Tibial nerve (tissue), 4 donors: ENCODE measurements at regions not wholly inside any gene's neighbourhood (a gene's known extent, or its start where the extent isn't known, plus 50 kb on each side); places are given as distances from the start of the nearest gene placed in this dataset.
A peak's percentile ranks its signal among the peaks of the same experiment; 100 is the strongest.
"Not testable (repeated sequence)": the region's sequence is repeated elsewhere in the genome, so short reads cannot be mapped to it uniquely, and the experiment has no call there.

Experiments
- DNase-seq, 2 donors: peaks; one replicate each; pipeline ENCODE4 v3.0.0-alpha.2; 2019; ENCODE audit warnings: low spot score in 2 of 2
- H3K27ac ChIP-seq, 4 donors: fragments of 200-600 bp; sonication (generic) in 3 of 4; one replicate each; pipeline ENCODE4 v1.5.1; 2017 to 2019; ENCODE audit warnings: mild to moderate bottlenecking in 1 of 4
- H3K27me3 ChIP-seq, 2 donors: fragments of 200-600 bp; sonication (generic) in 1 of 2; one replicate each; pipeline versions ENCODE4 v1.5.1 to v1.6.0; 2017 to 2019
- H3K36me3 ChIP-seq, 3 donors: fragments of 200-600 bp; sonication (generic); one replicate each; pipeline ENCODE4 v1.5.1; 2018 to 2019
- H3K4me1 ChIP-seq, 4 donors: fragments of 200-600 bp; sonication (generic) in 3 of 4; one replicate each; pipeline ENCODE4 v1.5.1; 2017 to 2019
- H3K4me3 ChIP-seq, 4 donors: fragments of 200-600 bp; sonication (generic) in 3 of 4; one replicate each; pipeline ENCODE4 v1.5.1; 2017 to 2019; ENCODE audit warnings: mild to moderate bottlenecking in 1 of 4, moderate library complexity in 1 of 4
- H3K9me3 ChIP-seq, 4 donors: fragments of 200-600 bp; sonication (generic) in 3 of 4; one replicate each; pipeline ENCODE4 v1.5.1; 2017 to 2019
- EP300 ChIP-seq, 2 donors: sonication (generic); formaldehyde crosslinking; IDR thresholded peaks; one replicate each; pipeline ENCODE4 v1.6.1; 2017; ENCODE audit warnings: antibody characterized with exemption in 2 of 2, mild to moderate bottlenecking in 1 of 2
- POLR2A ChIP-seq, 2 donors: fragments of 450-650 bp; IDR thresholded peaks; one replicate each; pipeline ENCODE4 v1.6.1; 2017; ENCODE audit warnings: antibody characterized with exemption in 2 of 2, mild to moderate bottlenecking in 2 of 2, moderate library complexity in 2 of 2
- WGBS, 2 donors: methylation state at CpG; one replicate each; pipeline ENCODE4 v1.1.5; 2018; 5-methylcytosine and 5-hydroxymethylcytosine counted together
- TF ChIP-seq, protein P1 (sequence below), 5 experiments: fragments of 200-600 bp in 3 of 5; fragments of 450-650 bp in 2 of 5; sonication (generic) in 3 of 5; IDR thresholded peaks; one replicate each; pipeline ENCODE4 v1.5.1; 2016 to 2019; ENCODE audit warnings: antibody characterized with exemption in 5 of 5, mild to moderate bottlenecking in 3 of 5, moderate library complexity in 2 of 5

GRCh38 chrX:101823236-101823635 is 108.6 kb downstream of the ZMAT1 start:
- DNase-seq = no peak
- Histone ChIP-seq H3K27ac (no peak overlapping the region), H3K9me3 (no peaks in the 10 kb centered on the region), H3K27me3 (peaks cover 0 to 9% of the 10 kb centered on the region in 2 donors), H3K36me3 (no peaks in the 10 kb centered on the region), H3K4me1 (no peaks in the 10 kb centered on the region), H3K4me3 (no peak overlapping the region)
- WGBS, 2 donors = 0 to 42% methylated on average over 1 to 2 of the region's 2 CpGs
- no peak for TF ChIP-seq POLR2A (IDR thresholded peaks at IDR 0.05)
- no peak for TF ChIP-seq EP300 (IDR thresholded peaks at IDR 0.05)

DNA sequence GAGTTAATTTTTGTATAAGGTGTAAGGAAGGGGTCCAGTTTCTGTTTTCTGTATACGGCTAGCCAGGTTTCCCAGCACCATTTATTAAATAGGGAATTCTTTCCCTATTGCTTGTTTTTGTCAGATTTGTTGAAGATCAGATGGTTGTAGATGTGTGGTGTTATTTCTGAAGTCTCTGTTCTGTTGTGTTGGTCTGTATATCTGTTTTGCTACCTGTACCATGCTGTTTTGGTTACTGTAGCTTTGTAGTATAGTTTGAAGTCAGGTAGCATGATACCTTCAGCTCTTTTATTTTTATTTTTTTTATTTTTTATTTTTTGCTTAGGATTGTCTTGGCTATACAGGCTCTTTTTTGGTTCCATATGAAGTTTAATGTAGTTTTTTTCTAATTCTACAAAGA is 114.1 kb downstream of the ZMAT1 start:
- 97 to 100% methylated on average over 1 of the region's 1 CpG for WGBS, 2 donors
- not testable (repeated sequence) for H3K4me1 ChIP-seq, H3K4me3 ChIP-seq, H3K27ac ChIP-seq, H3K9me3 ChIP-seq, H3K27me3 ChIP-seq, H3K36me3 ChIP-seq, DNase-seq

GRCh38 chrX:101813200-101813599 is 118.6 kb downstream of the ZMAT1 start:
- WGBS, 2 donors = 43 to 82% methylated on average over 1 to 6 of the region's 6 CpGs
- Histone ChIP-seq H3K36me3 (no peaks in the 10 kb centered on the region), H3K4me3 (no peak overlapping the region), H3K27me3 (no peaks in the 10 kb centered on the region), H3K4me1 (no peaks in the 10 kb centered on the region), H3K9me3 (peaks cover 0 to 12% (median 1%) of the 10 kb centered on the region in 4 donors), H3K27ac (no peak overlapping the region)
- TF ChIP-seq POLR2A (IDR thresholded peaks at IDR 0.05) (no peak), EP300 (IDR thresholded peaks at IDR 0.05) (no peak)
- TF ChIP-seq, protein P1, sequence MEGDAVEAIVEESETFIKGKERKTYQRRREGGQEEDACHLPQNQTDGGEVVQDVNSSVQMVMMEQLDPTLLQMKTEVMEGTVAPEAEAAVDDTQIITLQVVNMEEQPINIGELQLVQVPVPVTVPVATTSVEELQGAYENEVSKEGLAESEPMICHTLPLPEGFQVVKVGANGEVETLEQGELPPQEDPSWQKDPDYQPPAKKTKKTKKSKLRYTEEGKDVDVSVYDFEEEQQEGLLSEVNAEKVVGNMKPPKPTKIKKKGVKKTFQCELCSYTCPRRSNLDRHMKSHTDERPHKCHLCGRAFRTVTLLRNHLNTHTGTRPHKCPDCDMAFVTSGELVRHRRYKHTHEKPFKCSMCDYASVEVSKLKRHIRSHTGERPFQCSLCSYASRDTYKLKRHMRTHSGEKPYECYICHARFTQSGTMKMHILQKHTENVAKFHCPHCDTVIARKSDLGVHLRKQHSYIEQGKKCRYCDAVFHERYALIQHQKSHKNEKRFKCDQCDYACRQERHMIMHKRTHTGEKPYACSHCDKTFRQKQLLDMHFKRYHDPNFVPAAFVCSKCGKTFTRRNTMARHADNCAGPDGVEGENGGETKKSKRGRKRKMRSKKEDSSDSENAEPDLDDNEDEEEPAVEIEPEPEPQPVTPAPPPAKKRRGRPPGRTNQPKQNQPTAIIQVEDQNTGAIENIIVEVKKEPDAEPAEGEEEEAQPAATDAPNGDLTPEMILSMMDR (IDR thresholded peaks at IDR 0.05) = no peak
- DNase-seq = no peak

DNA sequence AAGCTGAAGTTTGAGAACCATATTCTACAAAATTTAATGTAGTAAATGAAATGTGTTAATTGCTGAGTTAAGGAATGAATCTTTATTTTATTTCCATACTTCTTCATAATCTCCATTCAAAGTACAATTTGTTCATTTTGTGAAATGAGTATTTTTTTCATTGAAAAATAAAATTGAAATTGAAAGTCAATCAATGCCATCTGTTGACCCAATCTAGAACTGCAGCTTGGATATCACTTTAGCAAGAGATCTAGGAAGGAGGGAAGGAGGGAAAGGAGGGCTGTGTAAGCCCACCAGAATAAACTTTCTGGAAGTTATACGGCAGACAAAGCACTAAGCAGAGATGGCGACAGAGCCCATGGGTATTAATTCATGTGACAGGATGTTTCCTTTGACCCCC is 128.4 kb downstream of the ZMAT1 start:
- TF ChIP-seq POLR2A (IDR thresholded peaks at IDR 0.05) = no peak
- TF ChIP-seq, protein P1 (IDR thresholded peaks at IDR 0.05) = peak; percentile 31 to 53 (median 45)
- TF ChIP-seq EP300 (IDR thresholded peaks at IDR 0.05) = no peak
- 3 to 23% methylated on average over 2 of the region's 2 CpGs for WGBS, 2 donors
- peak in 1 of 2 donors; percentile 18 for DNase-seq
- Histone ChIP-seq H3K27me3 (no peaks in the 10 kb centered on the region), H3K4me3 (no peak overlapping the region), H3K36me3 (no peaks in the 10 kb centered on the region), H3K4me1 (no peaks in the 10 kb centered on the region), H3K9me3 (no peaks in the 10 kb centered on the region), H3K27ac (no peak overlapping the region)

- WGBS, 2 donors = 0 to 25% methylated on average over 2 to 3 of the region's 3 CpGs
- peak overlapping the region in 2 of 4 donors; percentile 12 to 18 for H3K4me3 ChIP-seq
- TF ChIP-seq, protein P1 (IDR thresholded peaks at IDR 0.05) = peak; percentile 59 to 84 (median 73)
- TF ChIP-seq EP300 (IDR thresholded peaks at IDR 0.05) (no peak), POLR2A (IDR thresholded peaks at IDR 0.05) (no peak)
Measured at GRCh38 chrX:101799387-101799786, 132.4 kb downstream of the ZMAT1 start.

GRCh38 chrX:101787934-101788333 is 128.3 kb upstream of the ARMCX2 start:
- Histone ChIP-seq H3K9me3 (no peaks in the 10 kb centered on the region), H3K27me3 (peaks cover 0 to 4% of the 10 kb centered on the region in 2 donors), H3K36me3 (no peaks in the 10 kb centered on the region), H3K4me1 (no peaks in the 10 kb centered on the region), H3K27ac (no peak overlapping the region), H3K4me3 (no peak overlapping the region)
- TF ChIP-seq, protein P1 (IDR thresholded peaks at IDR 0.05) = no peak
- TF ChIP-seq POLR2A (IDR thresholded peaks at IDR 0.05) (no peak), EP300 (IDR thresholded peaks at IDR 0.05) (no peak)
- no peak for DNase-seq
- 84 to 90% methylated on average over 1 of the region's 1 CpG for WGBS, 2 donors

More at GRCh38 chrX:101799387-101799786, 132.4 kb downstream of the ZMAT1 start:
- DNase-seq = peak; percentile 63 to 98
- no peaks in the 10 kb centered on the region for H3K36me3 ChIP-seq
- no peaks in the 10 kb centered on the region for H3K4me1 ChIP-seq
- H3K27ac ChIP-seq = no peak overlapping the region
- no peaks in the 10 kb centered on the region for H3K27me3 ChIP-seq
- H3K9me3 ChIP-seq = no peaks in the 10 kb centered on the region
